GM12892 (cell line): ENCODE measurements at regions not wholly inside any gene's neighbourhood (a gene's known extent, or its start where the extent isn't known, plus 50 kb on each side); places are given as distances from the start of the nearest gene placed in this dataset.

Experiments used
- POLR2A ChIP-seq: IDR thresholded peaks from 2 replicates; pipeline ENCODE4 v1.6.1; 2011; ENCODE audit warnings: low read depth, low read length, control low read depth
- POLR2AphosphoS5 ChIP-seq: IDR thresholded peaks from 2 replicates; pipeline ENCODE4 v1.6.1; 2011; ENCODE audit warnings: low read depth, low read length, control low read depth

DNA sequence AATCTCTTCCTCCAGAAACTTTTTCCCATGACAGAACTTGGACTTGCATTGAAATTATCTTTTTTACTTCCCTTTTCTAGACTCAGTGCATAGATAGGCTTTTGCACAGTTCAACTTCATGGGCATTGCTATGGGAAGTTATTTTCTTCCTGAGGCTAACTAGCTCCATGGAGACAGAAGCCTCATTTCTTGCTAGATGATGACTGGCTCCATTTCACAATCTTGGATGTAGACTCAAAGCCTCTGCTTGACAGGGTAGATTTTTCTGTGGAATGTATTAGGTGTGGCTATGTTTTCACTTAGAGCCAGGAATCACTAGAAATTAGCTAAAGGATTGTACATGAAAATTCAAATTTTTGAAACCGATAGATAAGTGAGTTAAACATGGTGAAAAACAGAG is 884.1 kb upstream of the MGAT4C start:
- no peak for TF ChIP-seq POLR2A
- no peak for TF ChIP-seq POLR2AphosphoS5
